ENCODE measurements at regions not wholly inside any gene's neighbourhood (a gene's known extent, or its start where the extent isn't known, plus 50 kb on each side); places are given as distances from the start of the nearest gene placed in this dataset.

GRCh38 chr3:33971055-33971454, 172.6 kb downstream of the PDCD6IP start:
- CTCF ChIA-PET: no interaction called here
- H3K4me3 Mint-ChIP-seq (ENCODE audit: low read depth, unreplicated experiment): no peak overlapping the region
- no TSS peak for BruUV-seq (replicated peaks)
- H3K9me3 Mint-ChIP-seq (ENCODE audit: low read depth, unreplicated experiment): peaks cover 5% of the 10 kb centered on the region
- no peaks in the 10 kb centered on the region for H3K4me1 Mint-ChIP-seq (ENCODE audit: low read depth, unreplicated experiment)
- intact Hi-C loops (cut with micrococcal nuclease; ENCODE audit: unreplicated experiment): no loop called here
- no peak overlapping the region for H3K27ac Mint-ChIP-seq (ENCODE audit: unreplicated experiment)
- DNase-seq: no peak
- H3K36me3 Mint-ChIP-seq (ENCODE audit: insufficient read depth, unreplicated experiment): no peaks in the 10 kb centered on the region
- no peak for TF ChIP-seq CTCF (IDR thresholded peaks at IDR 0.05; ENCODE audit: unreplicated experiment)
- H3K27me3 Mint-ChIP-seq (ENCODE audit: unreplicated experiment): peaks cover 42% of the 10 kb centered on the region

- no peak for DNase-seq
- peaks cover 2% of the 10 kb centered on the region for H3K9me3 Mint-ChIP-seq (ENCODE audit: low read depth, unreplicated experiment)
- CTCF ChIA-PET: no interaction called here
- intact Hi-C loops (cut with micrococcal nuclease; ENCODE audit: unreplicated experiment): no loop called here
- BruUV-seq (replicated peaks): no TSS peak
- peaks cover 9% of the 10 kb centered on the region for H3K27me3 Mint-ChIP-seq (ENCODE audit: unreplicated experiment)
- no peak overlapping the region for H3K27ac Mint-ChIP-seq (ENCODE audit: unreplicated experiment)
- no peak overlapping the region for H3K4me3 Mint-ChIP-seq (ENCODE audit: low read depth, unreplicated experiment)
- no peak for TF ChIP-seq CTCF (IDR thresholded peaks at IDR 0.05; ENCODE audit: unreplicated experiment)
- no peaks in the 10 kb centered on the region for H3K36me3 Mint-ChIP-seq (ENCODE audit: insufficient read depth, unreplicated experiment)
- no peaks in the 10 kb centered on the region for H3K4me1 Mint-ChIP-seq (ENCODE audit: low read depth, unreplicated experiment)
Observed at GRCh38 chr3:33975463-33975862, 177.0 kb downstream of the PDCD6IP start.

- DNase-seq: no peak
- CTCF ChIA-PET: no interaction called here
- Mint-ChIP-seq H3K36me3 (ENCODE audit: insufficient read depth, unreplicated experiment) (no peaks in the 10 kb centered on the region), H3K4me3 (ENCODE audit: low read depth, unreplicated experiment) (no peak overlapping the region), H3K27ac (ENCODE audit: unreplicated experiment) (no peak overlapping the region), H3K27me3 (ENCODE audit: unreplicated experiment) (no peaks in the 10 kb centered on the region), H3K4me1 (ENCODE audit: low read depth, unreplicated experiment) (no peaks in the 10 kb centered on the region), H3K9me3 (ENCODE audit: low read depth, unreplicated experiment) (no peaks in the 10 kb centered on the region)
- BruUV-seq (replicated peaks): no TSS peak
- no peak for TF ChIP-seq CTCF (IDR thresholded peaks at IDR 0.05; ENCODE audit: unreplicated experiment)
- intact Hi-C loops (cut with micrococcal nuclease; ENCODE audit: unreplicated experiment): no loop called here
Observed at GRCh38 chr3:33977227-33977626, 178.8 kb downstream of the PDCD6IP start.

- no peaks in the 10 kb centered on the region for H3K4me1 Mint-ChIP-seq (ENCODE audit: low read depth, unreplicated experiment)
- peak; percentile 19 for TF ChIP-seq CTCF (IDR thresholded peaks at IDR 0.05; ENCODE audit: unreplicated experiment)
- H3K4me3 Mint-ChIP-seq (ENCODE audit: low read depth, unreplicated experiment): no peak overlapping the region
- no peaks in the 10 kb centered on the region for H3K36me3 Mint-ChIP-seq (ENCODE audit: insufficient read depth, unreplicated experiment)
- peak; percentile 30 for DNase-seq
- intact Hi-C loops (cut with micrococcal nuclease; ENCODE audit: unreplicated experiment): loop anchor here (1.0 to 10.0 kb wide), 4 partner anchors 127 to 704 kb away; no protein-coding TSS in a partner anchor
- no peaks in the 10 kb centered on the region for H3K9me3 Mint-ChIP-seq (ENCODE audit: low read depth, unreplicated experiment)
- peaks cover 6% of the 10 kb centered on the region for H3K27me3 Mint-ChIP-seq (ENCODE audit: unreplicated experiment)
- CTCF ChIA-PET: interaction anchor here (0.7 to 1.7 kb wide), 7 partner anchors 32 to 706 kb away, joined by 3 to 18 read pairs (median 4); no protein-coding TSS in a partner anchor
- no peak overlapping the region for H3K27ac Mint-ChIP-seq (ENCODE audit: unreplicated experiment)
- BruUV-seq (replicated peaks): no TSS peak
Observed at GRCh38 chr3:33980252-33980651, 181.8 kb downstream of the PDCD6IP start.

Measured in Calu3 (cell line).